ENCODE measurements at regions not wholly inside any gene's neighbourhood (a gene's known extent, or its start where the extent isn't known, plus 50 kb on each side); places are given as distances from the start of the nearest gene placed in this dataset.
"Not testable (repeated sequence)": the region's sequence is repeated elsewhere in the genome, so short reads cannot be mapped to it uniquely, and the experiment has no call there.

- Histone ChIP-seq H3K27me3 (no peaks in the 10 kb centered on the region), H3K9me3 (no peaks in the 10 kb centered on the region), H3K27ac (no peak overlapping the region), H3K36me3 (no peaks in the 10 kb centered on the region), H3K4me3 (no peak overlapping the region), H3K4me1 (peaks cover 0 to 1% (median 0%) of the 10 kb centered on the region in 12 donors)
- intact Hi-C loops (cut with DNase I): loop anchor here in 1 of 10 donors (10.0 kb wide), 1 partner anchor 58 kb away; no protein-coding TSS in a partner anchor
- DNase-seq (no peak), ATAC-seq (no peak)
- TF ChIP-seq CTCF (IDR thresholded peaks at IDR 0.05) (no peak), POLR2A (IDR thresholded peaks at IDR 0.05) (no peak)
- WGBS, 4 donors: 43 to 51% (median 48%) methylated on average over 2 of the region's 2 CpGs
Observed at GRCh38 chr7:106537119-106537518, 123.8 kb downstream of the CCDC71L start.

- Histone ChIP-seq H3K4me1 (no peaks in the 10 kb centered on the region), H3K4me3 (no peak overlapping the region), H3K9me3 (no peaks in the 10 kb centered on the region), H3K27me3 (no peaks in the 10 kb centered on the region), H3K36me3 (no peaks in the 10 kb centered on the region), H3K27ac (no peak overlapping the region)
- WGBS, 4 donors: 86 to 91% (median 89%) methylated on average over 3 of the region's 3 CpGs
- ATAC-seq (no peak), DNase-seq (no peak)
- intact Hi-C loops (cut with DNase I): loop anchor here in 1 of 10 donors (10.0 kb wide), 1 partner anchor 59 kb away; no protein-coding TSS in a partner anchor
- no peak for TF ChIP-seq POLR2A (IDR thresholded peaks at IDR 0.05)
- TF ChIP-seq CTCF (IDR thresholded peaks at IDR 0.05): no peak
Observed at GRCh38 chr7:106536079-106536478, 124.9 kb downstream of the CCDC71L start.

GRCh38 chr7:106535234-106535932, 125.6 kb downstream of the CCDC71L start:
- Histone ChIP-seq H3K36me3 (no peaks in the 10 kb centered on the region), H3K4me1 (no peaks in the 10 kb centered on the region), H3K9me3 (no peaks in the 10 kb centered on the region), H3K4me3 (no peak overlapping the region), H3K27ac (no peak overlapping the region), H3K27me3 (no peaks in the 10 kb centered on the region)
- 86 to 89% (median 87%) methylated on average over 7 of the region's 7 CpGs for WGBS, 4 donors
- intact Hi-C loops (cut with DNase I): loop anchor here in 1 of 10 donors (10.0 kb wide), 1 partner anchor 59 kb away; no protein-coding TSS in a partner anchor
- TF ChIP-seq CTCF (IDR thresholded peaks at IDR 0.05) (no peak), POLR2A (IDR thresholded peaks at IDR 0.05) (no peak)
- no peak for ATAC-seq
- no peak for DNase-seq

GRCh38 chr7:106534271-106534846, 126.6 kb downstream of the CCDC71L start:
- ATAC-seq (no peak), DNase-seq (no peak)
- no peak overlapping the region for H3K27ac ChIP-seq
- no peak overlapping the region for H3K4me3 ChIP-seq
- H3K9me3 ChIP-seq: no peaks in the 10 kb centered on the region
- intact Hi-C loops (cut with DNase I): loop anchor here in 1 of 10 donors (10.0 kb wide), 1 partner anchor 60 kb away; no protein-coding TSS in a partner anchor
- H3K27me3 ChIP-seq: no peaks in the 10 kb centered on the region
- WGBS, 4 donors: 65 to 76% (median 72%) methylated on average over 8 of the region's 8 CpGs
- no peaks in the 10 kb centered on the region for H3K4me1 ChIP-seq
- no peaks in the 10 kb centered on the region for H3K36me3 ChIP-seq
- TF ChIP-seq CTCF (IDR thresholded peaks at IDR 0.05) (no peak), POLR2A (IDR thresholded peaks at IDR 0.05) (no peak)

- H3K27ac ChIP-seq, ATAC-seq, DNase-seq, H3K4me3 ChIP-seq, H3K27me3 ChIP-seq, H3K4me1 ChIP-seq, H3K36me3 ChIP-seq, H3K9me3 ChIP-seq: not testable (repeated sequence)
- WGBS, 4 donors: 89 to 97% (median 95%) methylated on average over 5 of the region's 5 CpGs
- intact Hi-C loops (cut with DNase I): loop anchor here in 1 of 10 donors (10.0 kb wide), 1 partner anchor 65 kb away; no protein-coding TSS in a partner anchor
Observed at GRCh38 chr7:106530183-106530582, 130.8 kb downstream of the CCDC71L start.

GRCh38 chr7:106526617-106527016, 134.3 kb downstream of the CCDC71L start:
- H3K27ac ChIP-seq; ATAC-seq; H3K4me3 ChIP-seq; H3K9me3 ChIP-seq; H3K27me3 ChIP-seq; H3K4me1 ChIP-seq; H3K36me3 ChIP-seq; DNase-seq; intact Hi-C loops (cut with DNase I): not testable (repeated sequence)
- WGBS, 4 donors: 89 to 97% (median 94%) methylated on average over 4 of the region's 4 CpGs
